ENCODE measurements at regions not wholly inside any gene's neighbourhood (a gene's known extent, or its start where the extent isn't known, plus 50 kb on each side); places are given as distances from the start of the nearest gene placed in this dataset.

DNA sequence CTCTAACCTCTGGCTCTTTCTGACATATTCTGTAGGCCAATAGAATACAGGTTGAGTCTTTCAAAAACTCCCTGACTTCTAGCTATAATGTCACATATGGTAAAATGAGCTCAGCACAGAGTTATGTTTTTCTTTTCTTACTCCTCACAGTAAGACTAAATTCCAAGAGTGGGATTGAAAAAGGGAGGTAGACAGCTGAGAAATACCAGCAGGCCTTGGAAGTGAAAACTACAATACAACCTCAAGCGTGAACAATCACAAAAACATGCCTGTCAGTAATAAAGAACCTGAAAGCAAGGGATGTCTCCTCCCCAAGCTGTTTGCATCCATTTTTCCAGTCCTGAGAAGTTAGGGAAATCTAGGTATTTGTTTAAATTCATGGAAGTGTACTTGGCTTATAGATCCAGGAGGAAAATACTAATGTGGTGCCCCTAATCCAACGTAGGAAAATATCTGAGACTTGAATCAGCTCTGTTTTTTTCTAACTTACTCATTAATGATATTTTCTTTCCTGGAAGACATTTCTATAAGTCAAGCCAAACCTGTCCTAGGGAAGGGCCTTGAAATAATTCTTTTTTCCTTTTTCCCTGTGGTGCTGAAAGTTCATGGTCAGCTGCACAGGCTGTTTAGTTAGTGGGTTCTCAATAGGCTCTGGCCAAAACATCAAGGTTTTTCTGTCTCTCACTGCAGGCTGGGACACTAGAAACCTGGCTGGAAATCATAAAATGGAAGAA, 167.9 kb upstream of the SPATS2L start:
- DNase-seq = no peak

- no peak for DNase-seq
Observed at GRCh38 chr2:200144571-200144970, 161.9 kb upstream of the SPATS2L start.

- DNase-seq = no peak
Observed at GRCh38 chr2:200146501-200146900, 160.0 kb upstream of the SPATS2L start.

GRCh38 chr2:200147371-200147770, 159.1 kb upstream of the SPATS2L start:
- DNase-seq = no peak

- DNase-seq = no peak
Observed at GRCh38 chr2:200148366-200148765, 158.1 kb upstream of the SPATS2L start.

- no peak for DNase-seq
Observed at GRCh38 chr2:200150411-200151086, 155.9 kb upstream of the SPATS2L start.

GRCh38 chr2:200155652-200156051, 150.8 kb upstream of the SPATS2L start:
- no peak for DNase-seq

DNA sequence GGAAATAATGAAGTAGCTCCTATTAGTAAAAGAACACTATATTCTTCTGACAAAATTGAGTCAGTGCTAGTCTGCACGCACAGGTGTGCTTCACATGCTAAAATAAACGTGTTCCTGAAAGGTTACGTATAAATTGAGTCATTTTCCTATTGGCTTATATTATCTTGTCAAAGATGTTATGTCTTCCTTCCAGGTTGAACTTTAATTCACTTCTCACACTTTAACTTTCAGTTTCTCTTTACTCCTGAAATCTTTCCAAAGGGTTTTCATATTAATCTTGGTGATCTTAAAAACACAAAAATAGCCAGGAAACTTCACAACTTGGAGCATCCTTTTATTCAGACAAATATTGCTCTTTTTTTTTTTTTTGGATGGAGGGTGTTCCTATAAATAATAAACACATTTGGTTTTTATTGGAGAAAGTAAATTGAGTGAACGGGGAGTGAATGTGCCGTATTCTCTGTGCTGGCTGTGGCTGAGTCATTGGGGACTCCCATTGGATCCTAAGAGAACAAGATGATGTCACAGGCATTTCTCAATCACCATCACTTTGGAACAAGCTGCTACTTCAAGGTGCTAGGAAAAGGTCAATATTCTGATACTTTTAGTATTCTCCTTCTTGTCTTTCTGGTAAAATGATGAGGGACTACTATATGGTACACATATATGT, 150.2 kb upstream of the SPATS2L start:
- DNase-seq = no peak

DNA sequence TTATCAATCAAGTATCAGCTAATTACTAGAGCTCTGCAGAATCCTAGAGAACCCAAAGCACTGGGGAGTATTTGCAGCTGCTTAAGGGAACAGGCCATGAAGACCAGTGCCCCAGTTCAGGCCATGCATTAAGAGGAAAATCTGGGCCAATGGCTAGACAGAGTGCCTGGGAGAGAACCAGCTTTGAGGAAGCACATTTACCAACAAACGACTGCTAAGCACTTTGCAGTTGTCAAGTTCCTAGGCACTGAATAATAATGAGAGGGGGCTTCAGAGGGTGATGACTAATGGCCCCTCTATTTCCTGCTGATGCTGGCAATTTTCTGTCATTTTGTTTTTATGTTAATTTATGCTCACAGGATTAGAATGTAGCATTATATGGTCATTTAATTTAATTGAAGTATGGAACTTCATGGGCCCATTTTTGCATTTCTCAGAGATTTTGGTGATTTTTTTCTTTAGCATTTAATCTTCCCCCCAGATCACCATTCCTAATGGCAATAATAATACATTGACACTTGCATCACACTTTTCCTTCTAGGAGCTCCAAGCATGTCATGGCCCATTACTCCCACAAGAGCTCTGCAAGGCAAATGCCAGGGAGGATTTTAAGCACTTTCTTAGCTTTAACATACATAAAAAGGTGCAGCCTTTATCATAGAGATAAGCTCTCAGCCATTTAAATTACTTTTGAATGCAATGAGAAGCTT, 147.7 kb upstream of the SPATS2L start:
- DNase-seq = no peak

GRCh38 chr2:200159357-200159707, 147.2 kb upstream of the SPATS2L start:
- DNase-seq = no peak

GRCh38 chr2:200159829-200160781, 146.4 kb upstream of the SPATS2L start:
- DNase-seq = no peak

GRCh38 chr2:200161458-200161857, 145.0 kb upstream of the SPATS2L start:
- no peak for DNase-seq

DNA sequence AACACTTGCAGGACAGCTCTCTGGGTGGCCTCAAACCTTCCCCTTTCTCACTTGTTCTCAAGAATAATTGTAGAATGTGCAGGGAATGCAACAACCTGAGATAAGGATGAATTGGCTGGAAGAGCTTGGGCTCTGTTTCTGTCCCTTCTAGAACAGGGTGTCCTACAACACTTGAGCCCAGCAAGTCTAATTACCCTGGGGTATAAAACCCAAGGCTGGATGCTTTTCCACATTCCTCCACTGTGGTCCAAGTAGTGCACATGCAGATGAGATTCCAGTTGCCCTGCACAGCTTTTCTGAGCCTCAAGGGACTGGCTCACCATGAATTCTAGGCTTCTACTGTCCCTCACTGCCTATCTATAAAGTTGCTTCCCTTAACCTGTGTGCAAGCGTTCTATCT, 140.8 kb upstream of the SPATS2L start:
- DNase-seq = no peak

- no peak for DNase-seq
Observed at GRCh38 chr2:200168641-200169555, 137.6 kb upstream of the SPATS2L start.

- DNase-seq = no peak
Observed at GRCh38 chr2:200170221-200170620, 136.3 kb upstream of the SPATS2L start.

- no peak for DNase-seq
Observed at GRCh38 chr2:200171731-200172482, 134.6 kb upstream of the SPATS2L start.

DNA sequence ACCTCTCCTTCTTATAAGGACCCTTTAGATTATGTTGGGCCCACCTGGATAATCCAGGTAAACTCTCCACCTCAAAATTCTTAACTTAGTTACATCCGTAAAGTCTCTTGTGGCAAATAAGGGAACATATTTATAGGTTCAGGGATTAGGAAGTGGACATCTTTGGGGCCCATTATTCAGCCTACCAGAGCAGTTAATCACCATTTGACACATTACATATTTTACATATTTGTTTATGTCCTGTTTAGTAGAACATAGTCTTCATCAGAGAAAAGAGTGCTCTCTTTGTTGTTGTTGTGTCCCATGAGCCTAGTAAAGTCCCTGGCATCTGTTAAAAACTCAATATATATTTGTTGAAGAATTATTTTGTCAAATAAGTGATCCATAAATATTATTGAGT, 134.0 kb upstream of the SPATS2L start:
- no peak for DNase-seq

DNA sequence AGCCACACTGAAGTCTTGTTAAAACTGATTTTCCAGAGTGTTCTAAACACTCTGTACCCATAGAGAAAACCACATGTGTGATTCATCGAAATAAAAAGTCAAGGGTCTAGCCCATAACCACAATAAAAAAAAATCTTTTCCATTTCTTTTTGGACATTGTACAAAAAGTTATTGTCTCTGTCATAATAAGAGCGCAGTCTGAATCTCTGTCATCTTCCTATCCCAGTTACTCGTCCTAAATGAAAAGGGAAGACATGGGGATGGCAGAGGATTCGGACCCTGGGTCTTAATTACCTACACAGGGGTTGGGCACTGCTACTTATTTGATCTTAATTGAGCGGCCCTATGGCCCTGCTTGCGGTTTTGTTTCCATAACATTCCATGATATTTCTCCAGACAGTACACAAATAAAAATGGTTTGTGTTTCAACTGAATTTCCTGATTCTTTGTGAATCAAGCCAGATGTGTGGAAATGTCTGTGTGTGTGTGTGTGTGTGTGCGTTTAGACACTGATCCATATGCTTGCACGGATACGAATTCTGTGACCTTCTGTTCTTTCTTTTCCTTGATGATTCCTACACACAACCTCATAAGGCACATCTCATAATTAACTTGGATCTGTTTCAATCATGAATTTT, 133.4 kb upstream of the SPATS2L start:
- DNase-seq = no peak

- DNase-seq = no peak
Observed at GRCh38 chr2:200173691-200174090, 132.8 kb upstream of the SPATS2L start.
